ENCODE measurements at regions not wholly inside any gene's neighbourhood (a gene's known extent, or its start where the extent isn't known, plus 50 kb on each side); places are given as distances from the start of the nearest gene placed in this dataset.

GRCh38 chr13:33723772-33724435 lies 94.0 kb upstream of the RFC3 start:
- DNase-seq, result peak; percentile 77

- no peak for DNase-seq
Measured at GRCh38 chr13:33725340-33725739, 92.6 kb upstream of the RFC3 start.

DNA sequence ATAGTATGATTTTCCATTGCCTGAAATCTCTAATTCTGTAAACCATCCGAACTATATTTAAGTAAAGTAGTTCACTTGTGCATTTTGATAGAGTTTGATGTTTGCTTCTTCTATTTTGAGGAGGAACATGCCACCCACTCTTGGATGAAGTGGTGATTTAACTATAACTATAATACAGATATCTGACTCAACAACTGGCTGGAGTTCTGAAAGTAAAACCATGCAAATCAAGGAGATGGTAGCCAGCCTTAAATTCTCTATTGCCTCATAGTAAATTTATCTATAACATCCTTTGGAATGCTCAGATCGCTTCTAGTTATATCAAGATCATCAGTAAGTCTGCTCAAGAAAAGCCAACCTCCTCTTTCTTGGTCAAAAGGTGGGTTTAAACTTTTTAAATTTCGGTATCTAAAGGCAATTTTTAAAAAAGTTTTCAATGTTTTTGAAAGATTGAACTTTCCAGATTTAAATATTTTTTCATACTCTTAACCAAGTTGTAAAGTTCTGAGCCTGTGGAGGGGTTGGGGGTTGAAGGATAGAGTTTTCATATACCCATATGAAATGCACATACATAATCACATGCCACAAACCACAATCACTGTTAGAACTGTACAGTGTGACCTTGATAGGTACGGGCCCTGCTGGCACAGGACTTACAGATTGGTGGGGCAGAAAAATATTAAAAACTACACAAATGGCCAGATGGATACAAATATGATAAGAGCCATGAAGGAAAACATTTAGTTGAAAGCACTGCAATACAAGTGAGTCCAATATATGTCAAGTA lies 90.5 kb upstream of the RFC3 start:
- DNase-seq, result no peak

DNA sequence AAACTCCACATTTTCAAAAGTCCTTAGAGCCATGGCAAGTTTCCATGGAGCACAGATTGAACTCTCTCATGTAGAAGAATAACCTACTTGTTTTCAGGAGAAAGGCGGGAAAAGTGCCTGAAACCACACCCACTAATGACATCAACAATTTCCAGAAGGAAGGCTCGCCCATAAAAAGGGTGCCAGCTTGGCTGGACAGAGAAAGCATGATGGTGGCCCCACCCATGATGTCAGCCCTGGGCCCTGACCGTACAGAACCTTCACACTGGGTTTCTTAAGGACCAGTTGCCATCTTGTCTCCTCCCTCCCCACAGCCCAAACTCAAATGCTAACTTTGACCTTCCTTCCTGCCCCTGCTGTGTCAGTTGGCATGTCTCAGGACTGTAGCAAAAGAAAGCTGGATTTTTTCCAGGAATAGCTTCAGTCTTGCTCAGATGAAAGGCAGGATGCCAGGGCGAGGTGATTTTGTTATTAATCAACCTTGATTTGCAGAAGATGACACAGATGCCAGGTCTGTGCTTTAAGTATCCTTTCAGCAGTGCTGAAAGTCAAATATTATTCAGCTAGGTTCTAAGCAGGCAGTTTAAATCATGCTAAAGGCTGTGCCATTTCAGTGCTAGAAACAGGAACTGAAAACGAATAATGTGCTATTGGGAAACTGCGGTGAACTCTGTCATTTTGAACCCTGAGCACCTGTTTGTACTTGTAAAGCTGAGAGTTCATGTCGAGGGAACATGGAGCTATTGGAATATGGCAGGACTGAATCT lies 89.5 kb upstream of the RFC3 start:
- no peak for DNase-seq

GRCh38 chr13:33730147-33730546 lies 87.8 kb upstream of the RFC3 start:
- DNase-seq, result no peak

DNA sequence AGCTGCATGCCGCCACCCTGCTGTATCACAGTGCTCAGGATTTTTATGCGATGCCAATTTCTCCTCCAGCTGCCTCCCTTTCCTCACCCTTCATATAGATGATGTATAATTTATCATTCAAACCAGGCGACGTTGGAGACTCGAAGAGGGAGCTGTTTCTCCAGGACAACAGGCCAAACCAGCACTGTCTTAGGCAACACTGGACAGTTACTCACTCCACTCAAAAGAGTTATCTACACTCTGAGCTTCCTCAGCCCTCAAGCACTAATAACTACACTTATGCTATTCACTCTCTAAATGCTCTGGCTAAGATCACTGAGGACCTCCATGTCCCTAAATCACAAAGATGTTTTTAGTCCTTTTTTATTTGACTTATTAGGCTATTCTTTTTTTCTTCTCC lies 87.3 kb upstream of the RFC3 start:
- DNase-seq, result no peak

GRCh38 chr13:33735276-33735675 lies 82.7 kb upstream of the RFC3 start:
- no peak for DNase-seq

DNA sequence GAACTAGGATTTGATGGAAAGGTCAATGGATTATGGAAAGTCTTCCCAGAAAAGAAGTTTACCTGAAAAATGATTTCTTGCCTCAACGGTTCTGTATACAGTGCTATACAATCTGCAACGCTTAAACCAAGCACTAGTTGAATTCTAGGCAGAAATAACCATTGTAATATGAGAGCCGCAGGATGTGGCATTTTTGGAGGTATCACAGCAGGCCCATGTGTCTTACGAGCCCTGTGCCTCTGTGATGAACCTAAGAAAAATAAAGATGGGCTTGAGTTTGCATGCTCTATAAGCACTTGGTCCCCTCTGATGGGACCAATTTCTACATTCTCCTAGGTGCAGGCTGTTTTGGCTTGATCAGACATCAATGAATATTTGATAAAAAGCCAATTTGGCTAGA lies 78.7 kb upstream of the RFC3 start:
- no peak for DNase-seq

GRCh38 chr13:33740134-33740538 lies 77.8 kb upstream of the RFC3 start:
- DNase-seq, result no peak

- DNase-seq, result no peak
Measured at GRCh38 chr13:33742321-33742720, 75.6 kb upstream of the RFC3 start.

DNA sequence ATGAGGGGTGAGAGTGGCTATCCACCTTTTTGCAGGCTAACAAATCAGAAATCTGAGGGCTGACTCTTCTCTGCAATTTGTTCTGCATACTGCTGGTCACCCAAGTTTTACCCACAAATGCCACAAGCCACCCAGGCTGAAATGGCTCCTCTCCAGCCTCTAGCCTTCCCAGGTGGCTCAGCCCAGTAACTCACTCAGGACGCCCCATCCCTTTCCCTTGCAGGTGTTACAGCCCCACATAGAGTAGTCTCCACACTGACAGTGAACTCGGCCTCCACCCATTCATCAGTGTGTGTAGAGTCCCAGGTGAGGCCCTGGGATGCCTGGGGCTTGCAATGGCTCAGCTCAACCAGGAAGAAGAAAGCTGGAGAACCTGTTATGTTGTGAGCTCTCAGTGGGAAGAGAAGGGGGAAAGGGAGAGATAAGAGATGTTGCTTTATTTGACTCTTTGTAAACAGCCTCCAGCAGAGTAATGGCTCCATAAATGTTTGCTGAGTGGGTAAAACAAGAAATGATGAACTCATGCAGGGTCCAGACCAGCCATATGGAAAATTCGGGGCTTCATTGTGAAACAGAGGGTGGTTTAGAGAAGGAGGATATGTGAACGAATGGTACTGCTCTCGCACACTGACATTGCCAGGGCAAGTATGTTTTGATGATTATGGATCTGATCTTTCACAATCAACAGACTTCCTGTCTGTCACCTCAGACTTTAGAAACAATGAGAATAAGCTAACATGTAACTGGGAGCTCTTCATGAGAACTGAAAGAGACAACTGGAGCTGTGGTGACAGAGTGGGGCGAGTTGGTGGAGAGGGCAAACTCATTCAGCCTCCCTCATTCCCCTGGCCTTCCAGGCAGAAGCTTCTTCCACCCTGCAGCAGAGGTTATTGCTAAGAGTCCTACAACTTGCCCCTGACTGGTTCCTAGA lies 74.2 kb upstream of the RFC3 start:
- no peak for DNase-seq

DNA sequence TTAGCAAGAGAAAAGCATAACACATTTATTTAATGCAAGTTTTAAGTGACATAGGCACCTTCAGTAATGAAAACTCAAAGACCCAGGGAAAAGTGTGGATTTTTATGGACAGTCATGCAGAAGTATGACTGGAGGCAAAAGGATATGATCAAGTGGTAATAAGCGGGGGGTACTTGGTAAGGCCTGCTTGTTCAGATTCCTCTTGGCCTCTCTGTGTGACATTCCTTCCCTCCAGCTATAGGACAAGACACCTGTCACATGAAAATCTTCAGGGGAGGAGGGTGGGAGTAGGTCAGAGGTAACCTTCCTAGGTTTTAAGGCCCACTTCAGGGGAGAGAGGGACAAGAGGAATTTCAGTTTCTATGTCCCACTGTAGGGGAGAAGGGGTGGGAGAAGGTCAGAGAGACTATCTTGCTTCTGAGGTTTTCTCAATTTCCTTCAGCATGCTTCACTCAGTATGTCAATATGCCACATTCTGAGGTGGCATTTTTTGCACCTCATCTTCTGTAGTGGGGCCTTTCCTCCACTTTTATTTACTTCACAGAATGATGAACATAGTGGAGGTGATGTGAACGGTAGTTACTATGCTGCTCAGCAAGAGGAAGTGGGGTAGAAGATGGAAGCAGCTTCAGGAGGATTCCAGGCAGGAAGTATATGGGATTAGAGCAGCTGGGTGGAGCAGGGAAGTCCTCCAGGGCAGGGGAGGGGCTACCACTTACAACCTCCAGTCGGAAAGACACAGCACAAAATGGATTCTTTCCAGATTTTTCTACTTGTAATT lies 73.2 kb upstream of the RFC3 start:
- peak; percentile 54 for DNase-seq

GRCh38 chr13:33745370-33746324 lies 72.3 kb upstream of the RFC3 start:
- DNase-seq, result no peak

GRCh38 chr13:33746867-33747266 lies 71.1 kb upstream of the RFC3 start:
- DNase-seq, result no peak

DNA sequence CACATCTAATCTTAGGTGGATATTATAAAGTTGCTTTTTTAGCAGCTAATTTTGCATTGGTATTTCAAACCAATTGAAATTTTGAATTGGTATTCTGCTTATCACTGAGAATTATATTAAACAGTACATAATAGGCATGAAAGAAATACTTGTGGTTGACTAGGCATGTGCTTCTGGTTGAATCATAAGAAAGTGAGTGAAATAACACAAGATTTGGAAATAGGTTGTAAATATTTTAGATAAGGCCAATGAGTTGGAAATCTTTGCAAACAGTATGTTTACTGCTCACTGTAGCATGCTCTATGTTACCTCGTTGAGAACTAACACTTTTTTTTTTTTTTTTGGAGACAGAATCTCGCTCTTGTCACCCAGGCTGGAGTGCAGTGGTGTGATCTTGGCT lies 66.8 kb upstream of the RFC3 start:
- DNase-seq, result no peak

DNA sequence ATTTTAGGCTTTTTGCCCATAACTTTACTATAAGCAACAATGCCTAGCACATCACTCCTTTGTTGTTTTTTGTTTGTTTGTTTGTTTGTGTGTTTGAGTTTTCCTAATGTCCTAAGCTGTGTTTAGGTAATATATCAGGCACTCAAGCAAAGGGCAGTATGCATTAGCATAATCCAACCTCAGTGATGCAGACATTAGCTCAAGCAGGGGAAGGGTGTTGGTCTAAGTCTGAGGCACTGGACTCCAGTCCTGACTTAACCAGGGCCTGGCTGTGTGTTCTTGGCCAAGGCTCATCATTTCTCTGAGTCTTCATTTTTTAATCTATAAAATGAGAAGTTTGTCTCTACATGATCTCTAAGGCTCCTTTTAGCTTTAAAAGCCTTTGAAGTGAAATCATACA lies 65.9 kb upstream of the RFC3 start:
- DNase-seq, result no peak

GRCh38 chr13:33752597-33752996 lies 65.4 kb upstream of the RFC3 start:
- no peak for DNase-seq

DNA sequence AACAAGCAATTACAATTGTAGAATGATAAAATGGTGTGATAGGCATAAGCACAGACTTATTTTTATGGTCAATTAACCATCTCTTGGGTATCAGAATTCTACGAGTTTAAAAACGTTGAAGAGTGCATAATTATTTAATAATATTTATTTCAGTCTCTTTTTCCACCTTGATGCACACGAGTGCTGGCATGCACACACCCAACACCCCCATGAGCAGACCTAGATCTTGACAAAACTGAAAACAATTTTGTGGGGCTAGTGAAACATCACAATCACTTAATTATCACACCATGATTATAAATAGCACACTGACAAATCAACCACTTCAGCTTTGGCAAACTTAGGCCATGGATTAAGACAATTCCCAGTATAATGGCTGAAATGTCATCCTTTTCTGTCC lies 61.0 kb upstream of the RFC3 start:
- DNase-seq, result no peak

- DNase-seq, result no peak
Measured at GRCh38 chr13:33757713-33758112, 60.2 kb upstream of the RFC3 start.

DNA sequence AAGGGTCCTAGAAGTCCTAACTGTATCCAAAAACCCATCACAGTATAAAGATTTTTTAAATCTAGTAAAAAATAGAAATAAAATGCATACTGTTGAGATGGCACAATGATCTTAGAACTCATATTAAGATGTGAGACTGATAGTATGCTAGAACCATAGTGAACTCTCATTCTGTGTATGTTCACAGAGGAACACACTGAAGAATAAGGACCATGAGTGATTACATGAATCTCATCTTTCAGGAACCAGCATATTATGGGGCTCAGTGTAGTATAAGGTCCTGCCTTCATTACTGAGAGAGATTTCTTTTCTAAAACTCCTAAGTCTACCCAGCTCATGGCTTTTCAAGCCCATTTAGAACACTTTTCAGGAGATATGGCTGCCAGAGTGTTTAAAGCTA lies 59.8 kb upstream of the RFC3 start:
- DNase-seq, result no peak

- no peak for DNase-seq
Measured at GRCh38 chr13:33761740-33762139, 56.2 kb upstream of the RFC3 start.
